Gastroesophageal sphincter (tissue), 3 donors: ENCODE measurements at regions not wholly inside any gene's neighbourhood (a gene's known extent, or its start where the extent isn't known, plus 50 kb on each side); places are given as distances from the start of the nearest gene placed in this dataset.

Experiments used
- CTCF ChIP-seq, 4 experiments: fragments of 200-600 bp in 2 of 4; fragments of 450-650 bp in 2 of 4; sonication (generic) in 1 of 4; IDR thresholded peaks; one replicate each; pipeline ENCODE4 v1.5.1; 2017 to 2019; ENCODE audit warnings: antibody characterized with exemption in 4 of 4, mild to moderate bottlenecking in 2 of 4, moderate library complexity in 2 of 4
- EP300 ChIP-seq: sonication (generic); formaldehyde crosslinking; IDR thresholded peaks from one replicate; pipeline ENCODE4 v1.6.1; 2017; ENCODE audit warnings: antibody characterized with exemption, mild to moderate bottlenecking
- POLR2A ChIP-seq, 2 donors: fragments of 450-650 bp; IDR thresholded peaks; one replicate each; pipeline ENCODE4 v1.6.1; 2017; ENCODE audit warnings: antibody characterized with exemption in 2 of 2, mild to moderate bottlenecking in 2 of 2, moderate library complexity in 1 of 2

GRCh38 chr4:96730432-96730831, 890.5 kb downstream of the PDHA2 start:
- TF ChIP-seq POLR2A (IDR thresholded peaks at IDR 0.05) (no peak), CTCF (IDR thresholded peaks at IDR 0.05) (no peak), EP300 (no peak)
